ENCODE measurements at regions not wholly inside any gene's neighbourhood (a gene's known extent, or its start where the extent isn't known, plus 50 kb on each side); places are given as distances from the start of the nearest gene placed in this dataset.
"Not testable (repeated sequence)": the region's sequence is repeated elsewhere in the genome, so short reads cannot be mapped to it uniquely, and the experiment has no call there.

GRCh38 chr1:229170778-229171505, 100.0 kb upstream of the RAB4A start:
- in situ Hi-C loops (cut with HindIII; ENCODE audit: low pct_ligation_motif_present, low pct_unique_long_range_greater_than_20kb, low sequenced_read_pairs): no loop called here
- DNase-seq: no peak

GRCh38 chr1:229171934-229172333, 99.0 kb upstream of the RAB4A start:
- no peak for DNase-seq
- in situ Hi-C loops (cut with HindIII; ENCODE audit: low pct_ligation_motif_present, low pct_unique_long_range_greater_than_20kb, low sequenced_read_pairs): no loop called here

GRCh38 chr1:229173491-229174476, 97.1 kb upstream of the RAB4A start:
- in situ Hi-C loops (cut with HindIII; ENCODE audit: low pct_ligation_motif_present, low pct_unique_long_range_greater_than_20kb, low sequenced_read_pairs): not testable (repeated sequence)

DNA sequence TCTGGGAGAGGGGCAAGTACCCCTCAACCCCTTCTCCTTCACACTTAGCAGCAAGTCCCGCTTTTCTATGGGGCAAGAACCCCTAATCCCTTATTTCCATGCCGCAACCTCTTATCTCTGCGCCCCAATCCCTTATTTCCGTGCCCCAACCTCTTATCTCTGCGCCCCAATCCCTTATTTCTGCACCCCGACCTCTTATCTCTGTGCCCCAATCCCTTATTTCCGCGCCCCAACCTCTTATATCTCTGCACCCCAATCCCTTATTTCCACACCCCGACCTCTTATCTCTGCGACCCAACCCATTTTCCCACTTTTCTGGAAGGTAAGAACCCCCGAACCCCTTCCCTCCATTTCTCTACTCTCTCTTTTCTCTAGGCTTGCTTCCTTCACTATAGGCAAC, 95.6 kb upstream of the RAB4A start:
- in situ Hi-C loops (cut with HindIII; ENCODE audit: low pct_ligation_motif_present, low pct_unique_long_range_greater_than_20kb, low sequenced_read_pairs); DNase-seq: not testable (repeated sequence)

More at GRCh38 chr1:229173491-229174476, 97.1 kb upstream of the RAB4A start:
- DNase-seq: not testable (repeated sequence)

DNA sequence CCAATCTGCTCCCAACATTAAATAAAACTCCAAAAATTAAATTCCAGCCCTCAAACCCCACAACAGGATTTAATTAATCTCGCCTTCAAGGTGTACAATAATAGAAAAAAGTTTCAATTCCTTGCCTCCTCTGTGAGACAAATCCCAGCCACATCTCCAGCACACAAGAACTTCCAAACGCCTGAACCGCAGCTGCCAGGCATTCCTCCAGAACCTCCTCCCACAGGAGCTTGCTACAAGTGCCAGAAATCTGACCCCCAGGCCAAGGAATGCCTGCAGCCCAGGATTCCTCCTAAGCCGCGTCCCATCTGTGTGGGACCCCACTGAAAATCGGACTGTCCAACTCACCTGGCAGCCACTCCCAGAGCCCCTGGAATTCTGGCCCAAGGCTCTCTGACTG, 94.5 kb upstream of the RAB4A start:
- DNase-seq; in situ Hi-C loops (cut with HindIII; ENCODE audit: low pct_ligation_motif_present, low pct_unique_long_range_greater_than_20kb, low sequenced_read_pairs): not testable (repeated sequence)

DNA sequence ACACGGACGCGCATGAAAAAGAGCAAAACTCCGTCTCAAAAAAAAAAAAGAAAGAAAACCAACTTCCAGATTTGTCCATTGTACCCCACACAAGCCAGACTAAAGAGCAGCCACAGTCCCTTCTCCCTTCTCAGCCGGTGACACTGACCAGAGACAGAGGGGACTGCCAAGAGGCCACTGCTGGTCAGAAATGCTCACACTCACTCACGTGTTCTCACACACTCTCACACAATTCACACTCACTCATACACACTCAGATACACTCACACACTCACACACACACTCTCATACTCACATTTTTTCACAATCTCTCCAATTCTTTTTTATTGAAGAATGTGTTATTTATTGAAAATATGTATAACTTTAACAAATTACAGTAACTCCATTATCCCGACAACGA, 90.8 kb upstream of the RAB4A start:
- in situ Hi-C loops (cut with HindIII; ENCODE audit: low pct_ligation_motif_present, low pct_unique_long_range_greater_than_20kb, low sequenced_read_pairs): no loop called here
- DNase-seq: no peak

- in situ Hi-C loops (cut with HindIII; ENCODE audit: low pct_ligation_motif_present, low pct_unique_long_range_greater_than_20kb, low sequenced_read_pairs): no loop called here
- DNase-seq: no peak
These were observed 89.5 kb upstream of the RAB4A start for GRCh38 chr1:229181419-229181818.

- no peak for DNase-seq
- in situ Hi-C loops (cut with HindIII; ENCODE audit: low pct_ligation_motif_present, low pct_unique_long_range_greater_than_20kb, low sequenced_read_pairs): no loop called here
These were observed 87.3 kb upstream of the RAB4A start for GRCh38 chr1:229183588-229183987.

DNA sequence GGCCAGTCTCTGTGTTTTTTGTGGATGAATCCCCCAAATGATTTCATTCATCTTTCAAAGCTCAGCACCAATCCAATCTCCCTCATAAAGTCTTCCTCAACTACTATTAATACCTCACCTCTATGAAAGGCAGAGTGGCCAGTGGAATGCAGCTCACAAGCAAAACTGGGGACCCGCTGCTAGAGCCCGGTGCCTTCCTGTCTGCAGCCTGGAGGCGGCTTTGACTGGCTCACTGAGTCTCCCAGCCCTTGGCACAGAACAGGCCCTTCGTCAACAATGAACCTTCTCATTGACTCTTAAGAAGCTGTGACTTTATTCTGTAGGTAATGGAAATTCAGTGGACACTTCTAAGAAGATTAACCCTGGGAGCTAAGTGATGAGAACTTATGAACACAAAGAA, 86.8 kb upstream of the RAB4A start:
- DNase-seq: no peak
- in situ Hi-C loops (cut with HindIII; ENCODE audit: low pct_ligation_motif_present, low pct_unique_long_range_greater_than_20kb, low sequenced_read_pairs): no loop called here

DNA sequence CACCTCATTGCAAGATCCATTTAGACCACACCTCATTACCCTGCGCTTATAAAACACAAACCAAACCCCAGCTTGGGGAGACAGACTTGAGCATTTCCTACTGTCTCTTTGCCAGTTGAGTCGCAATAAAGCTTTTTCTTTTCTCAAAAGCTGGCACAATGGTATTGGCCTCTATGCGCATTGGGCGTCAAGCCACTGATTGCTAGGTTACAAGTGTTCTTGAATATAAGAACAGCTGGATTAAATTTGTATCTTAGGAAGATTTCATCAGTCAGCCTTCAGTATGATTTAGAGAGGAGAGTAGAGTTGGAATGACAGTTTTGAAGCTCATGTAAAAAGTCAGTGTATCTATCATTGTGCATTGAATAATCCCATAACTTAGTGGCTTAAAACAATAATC, 84.9 kb upstream of the RAB4A start:
- in situ Hi-C loops (cut with HindIII; ENCODE audit: low pct_ligation_motif_present, low pct_unique_long_range_greater_than_20kb, low sequenced_read_pairs): no loop called here
- DNase-seq: no peak

- no peak for DNase-seq
These were observed 84.4 kb upstream of the RAB4A start for GRCh38 chr1:229186373-229187056.

DNA sequence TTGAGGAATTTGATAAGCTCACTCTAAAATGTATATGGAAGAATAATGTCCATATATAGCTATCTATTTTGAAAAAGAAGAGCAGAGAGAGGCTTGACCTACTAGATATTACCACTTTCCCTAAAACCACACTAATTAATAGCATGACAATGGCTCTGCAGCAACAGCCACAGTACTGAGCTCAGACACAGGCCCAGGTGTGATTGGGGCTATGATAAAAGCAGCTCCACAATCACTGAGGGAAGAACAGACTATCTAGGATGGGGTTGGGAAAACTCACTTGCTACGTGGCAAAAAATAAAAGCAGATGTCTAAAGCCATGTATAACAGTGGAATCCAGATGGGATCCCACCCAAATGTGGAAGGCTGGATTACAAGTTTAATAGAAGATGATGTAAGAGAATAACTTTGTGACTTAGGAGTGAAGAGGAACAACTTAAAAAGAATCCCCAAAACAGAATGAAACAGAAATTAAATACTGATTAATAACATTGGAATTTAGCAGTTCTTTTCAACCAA, 80.8 kb upstream of the RAB4A start:
- in situ Hi-C loops (cut with HindIII; ENCODE audit: low pct_ligation_motif_present, low pct_unique_long_range_greater_than_20kb, low sequenced_read_pairs): no loop called here
- DNase-seq: no peak

More at GRCh38 chr1:229186373-229187056, 84.4 kb upstream of the RAB4A start:
- in situ Hi-C loops (cut with HindIII; ENCODE audit: low pct_ligation_motif_present, low pct_unique_long_range_greater_than_20kb, low sequenced_read_pairs): no loop called here

DNA sequence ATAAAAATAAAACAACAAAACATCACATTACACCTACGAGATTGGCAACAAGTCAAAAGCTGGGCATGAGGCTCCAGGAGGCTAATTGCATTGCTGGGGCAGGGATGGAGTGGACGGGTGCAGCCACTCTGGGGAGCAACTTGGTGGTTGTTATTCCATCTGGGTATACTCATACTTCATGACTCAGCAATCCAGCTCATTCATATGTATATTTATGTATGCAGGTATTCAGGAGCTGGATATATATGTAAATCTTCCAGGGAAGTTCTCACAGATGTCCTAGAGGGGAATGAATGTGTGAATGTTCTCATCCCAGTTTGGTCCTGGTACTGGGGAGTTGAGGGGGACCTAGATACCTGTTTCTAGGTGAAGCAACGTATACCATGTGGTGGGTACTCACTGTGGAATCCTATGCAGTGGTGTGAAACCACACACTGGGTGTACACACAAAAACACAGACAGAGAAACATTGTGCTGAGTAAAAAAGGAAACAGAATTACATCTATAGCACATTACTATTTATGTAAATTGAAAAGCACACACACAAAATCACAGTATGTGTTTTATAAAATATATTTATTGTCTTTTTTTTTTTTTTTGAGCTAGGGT, 79.7 kb upstream of the RAB4A start:
- in situ Hi-C loops (cut with HindIII; ENCODE audit: low pct_ligation_motif_present, low pct_unique_long_range_greater_than_20kb, low sequenced_read_pairs): no loop called here
- no peak for DNase-seq

GRCh38 chr1:229192031-229192430, 78.9 kb upstream of the RAB4A start:
- no peak for DNase-seq
- in situ Hi-C loops (cut with HindIII; ENCODE audit: low pct_ligation_motif_present, low pct_unique_long_range_greater_than_20kb, low sequenced_read_pairs): no loop called here

- DNase-seq: no peak
- in situ Hi-C loops (cut with HindIII; ENCODE audit: low pct_ligation_motif_present, low pct_unique_long_range_greater_than_20kb, low sequenced_read_pairs): no loop called here
These were observed 78.1 kb upstream of the RAB4A start for GRCh38 chr1:229192853-229193252.

- in situ Hi-C loops (cut with HindIII; ENCODE audit: low pct_ligation_motif_present, low pct_unique_long_range_greater_than_20kb, low sequenced_read_pairs): no loop called here
These were observed 76.8 kb upstream of the RAB4A start for GRCh38 chr1:229194096-229194495.

DNA sequence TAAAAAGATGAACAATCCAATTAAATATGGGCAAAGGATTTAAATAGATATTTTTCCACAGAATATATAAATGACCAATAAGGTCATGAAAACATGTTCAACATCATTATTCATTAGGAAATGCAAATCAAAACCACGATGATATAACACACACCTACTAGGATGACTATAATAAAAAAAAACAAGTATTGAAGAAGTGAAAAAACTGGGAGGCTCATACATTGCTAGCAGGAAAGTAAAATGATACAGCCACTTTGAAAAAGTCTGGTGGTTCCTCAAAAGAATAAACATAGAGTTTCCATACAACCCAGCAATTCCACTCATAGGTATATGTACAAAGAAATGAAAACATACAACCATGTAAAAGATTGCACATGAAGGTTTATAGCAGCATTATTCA, 75.7 kb upstream of the RAB4A start:
- no peak for DNase-seq
- in situ Hi-C loops (cut with HindIII; ENCODE audit: low pct_ligation_motif_present, low pct_unique_long_range_greater_than_20kb, low sequenced_read_pairs): no loop called here

More at GRCh38 chr1:229194096-229194495, 76.8 kb upstream of the RAB4A start:
- DNase-seq: no peak
